ENCODE measurements at regions not wholly inside any gene's neighbourhood (a gene's known extent, or its start where the extent isn't known, plus 50 kb on each side); places are given as distances from the start of the nearest gene placed in this dataset.

DNA sequence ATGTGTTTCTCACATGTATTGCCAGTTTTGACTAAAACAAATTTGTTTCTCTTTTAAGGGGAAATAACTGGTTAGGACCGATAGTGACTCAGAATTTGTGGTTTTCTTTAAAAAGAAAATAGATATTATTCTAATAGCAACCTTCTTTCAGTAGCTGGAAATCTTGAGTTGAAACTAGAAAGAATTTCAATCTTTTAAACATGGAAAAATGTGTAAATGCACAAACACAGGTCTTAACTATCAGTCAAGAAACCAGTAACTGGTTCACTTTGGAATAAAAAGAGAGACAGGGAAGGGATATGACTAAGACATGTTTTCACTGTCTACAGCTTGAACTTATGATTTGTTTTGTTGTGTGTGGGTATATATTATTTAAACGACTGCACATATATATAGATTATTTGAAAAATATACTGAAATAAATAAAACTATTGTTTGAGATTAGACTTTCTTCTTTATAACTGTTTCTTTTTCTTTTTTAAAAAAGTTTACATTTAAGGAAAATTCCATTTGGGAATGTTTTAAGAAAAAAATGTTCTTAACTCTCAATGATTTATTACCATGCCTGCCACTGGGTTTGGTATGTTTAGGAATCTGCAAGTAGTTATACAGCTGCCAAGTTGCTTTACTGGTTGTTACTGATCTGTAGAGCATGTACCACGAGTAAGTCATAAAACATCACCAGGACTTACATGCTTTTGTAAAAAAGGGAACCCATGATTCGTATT lies 753.3 kb upstream of the MARCKS start:
- no peak overlapping the region for H3K27ac ChIP-seq

DNA sequence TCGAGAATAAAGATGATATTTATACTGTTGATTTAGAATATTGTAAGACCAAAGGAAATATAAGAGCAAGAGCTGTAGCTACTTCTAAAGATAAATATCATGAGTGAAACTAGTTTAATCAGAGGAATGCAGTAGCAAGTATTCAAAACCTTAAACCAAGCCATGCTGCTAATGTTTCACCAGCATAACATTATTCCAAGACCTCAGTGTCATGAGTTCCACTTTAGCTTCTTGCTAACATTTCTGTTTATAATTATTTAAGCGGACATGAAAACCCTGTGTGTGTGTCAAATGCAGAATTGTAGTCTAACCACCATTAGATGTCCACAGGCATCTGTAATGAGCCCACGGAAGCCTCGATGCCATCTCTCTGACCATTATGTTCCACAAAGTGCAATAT lies 752.6 kb upstream of the MARCKS start:
- TF ChIP-seq, protein P1, sequence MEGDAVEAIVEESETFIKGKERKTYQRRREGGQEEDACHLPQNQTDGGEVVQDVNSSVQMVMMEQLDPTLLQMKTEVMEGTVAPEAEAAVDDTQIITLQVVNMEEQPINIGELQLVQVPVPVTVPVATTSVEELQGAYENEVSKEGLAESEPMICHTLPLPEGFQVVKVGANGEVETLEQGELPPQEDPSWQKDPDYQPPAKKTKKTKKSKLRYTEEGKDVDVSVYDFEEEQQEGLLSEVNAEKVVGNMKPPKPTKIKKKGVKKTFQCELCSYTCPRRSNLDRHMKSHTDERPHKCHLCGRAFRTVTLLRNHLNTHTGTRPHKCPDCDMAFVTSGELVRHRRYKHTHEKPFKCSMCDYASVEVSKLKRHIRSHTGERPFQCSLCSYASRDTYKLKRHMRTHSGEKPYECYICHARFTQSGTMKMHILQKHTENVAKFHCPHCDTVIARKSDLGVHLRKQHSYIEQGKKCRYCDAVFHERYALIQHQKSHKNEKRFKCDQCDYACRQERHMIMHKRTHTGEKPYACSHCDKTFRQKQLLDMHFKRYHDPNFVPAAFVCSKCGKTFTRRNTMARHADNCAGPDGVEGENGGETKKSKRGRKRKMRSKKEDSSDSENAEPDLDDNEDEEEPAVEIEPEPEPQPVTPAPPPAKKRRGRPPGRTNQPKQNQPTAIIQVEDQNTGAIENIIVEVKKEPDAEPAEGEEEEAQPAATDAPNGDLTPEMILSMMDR (IDR thresholded peaks at IDR 0.05; ENCODE audit: low read depth, low read length), result no peak
- Histone ChIP-seq H3K9me3 (ENCODE audit: severe bottlenecking) (peaks cover 4% of the 10 kb centered on the region), H3K27ac (no peak overlapping the region), H3K4me3 (ENCODE audit: low read depth, low read length) (no peak overlapping the region), H3K27me3 (ENCODE audit: insufficient read depth, low read depth, severe bottlenecking) (no peaks in the 10 kb centered on the region), H3K36me3 (no peaks in the 10 kb centered on the region)
- no peak for DNase-seq

More for the DNA sequence above, 753.3 kb upstream of the MARCKS start:
- H3K27me3 ChIP-seq (ENCODE audit: insufficient read depth, low read depth, severe bottlenecking), result no peaks in the 10 kb centered on the region
- no peaks in the 10 kb centered on the region for H3K36me3 ChIP-seq
- H3K4me3 ChIP-seq (ENCODE audit: low read depth, low read length), result no peak overlapping the region
- DNase-seq, result no peak
- TF ChIP-seq, protein P1 (IDR thresholded peaks at IDR 0.05; ENCODE audit: low read depth, low read length), result no peak
- H3K9me3 ChIP-seq (ENCODE audit: severe bottlenecking), result no peaks in the 10 kb centered on the region

DNA sequence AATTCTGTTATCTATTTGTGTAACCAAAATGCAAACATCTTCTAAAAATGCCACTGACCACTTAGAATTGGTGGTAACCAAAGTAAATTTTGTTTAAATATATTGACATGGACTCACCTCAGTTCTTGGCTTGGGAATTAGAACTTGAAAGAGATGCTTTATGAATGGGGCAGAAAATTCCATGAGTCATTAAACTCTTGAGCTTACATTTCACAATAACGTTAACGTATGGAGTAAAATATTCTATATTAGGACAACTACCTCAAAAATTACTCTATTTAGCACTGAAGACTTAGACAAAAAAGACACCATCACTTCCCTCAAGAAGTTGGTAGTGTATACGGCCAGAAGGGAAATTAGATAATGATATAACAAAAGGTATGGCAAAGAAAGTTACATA lies 752.2 kb upstream of the MARCKS start:
- no peak for DNase-seq
- no peak overlapping the region for H3K4me3 ChIP-seq (ENCODE audit: low read depth, low read length)
- H3K9me3 ChIP-seq (ENCODE audit: severe bottlenecking), result peaks cover 4% of the 10 kb centered on the region
- H3K36me3 ChIP-seq, result no peaks in the 10 kb centered on the region
- H3K27me3 ChIP-seq (ENCODE audit: insufficient read depth, low read depth, severe bottlenecking), result no peaks in the 10 kb centered on the region
- H3K27ac ChIP-seq, result no peak overlapping the region
- TF ChIP-seq, protein P1 (IDR thresholded peaks at IDR 0.05; ENCODE audit: low read depth, low read length), result no peak

DNA sequence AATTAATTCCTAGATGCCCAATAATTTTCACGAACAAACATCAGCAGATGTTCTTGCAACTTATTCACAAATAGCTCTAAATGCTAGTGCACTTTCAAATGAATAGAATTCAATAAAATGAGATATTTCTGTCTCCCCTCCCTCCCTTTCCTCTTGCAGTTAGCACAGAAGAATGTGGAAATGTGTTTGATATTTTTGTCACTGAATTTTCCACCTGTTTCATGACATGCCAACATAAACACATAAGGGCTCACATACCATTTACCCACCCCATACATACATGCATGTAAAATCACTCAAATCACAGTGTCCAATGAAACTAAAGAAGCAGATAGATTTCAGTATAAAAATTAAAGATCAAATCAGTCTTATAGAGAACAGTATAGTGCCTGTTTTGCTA lies 746.9 kb upstream of the MARCKS start:
- Histone ChIP-seq H3K27me3 (ENCODE audit: insufficient read depth, low read depth, severe bottlenecking) (no peaks in the 10 kb centered on the region), H3K4me3 (ENCODE audit: low read depth, low read length) (no peak overlapping the region), H3K27ac (no peak overlapping the region), H3K36me3 (no peaks in the 10 kb centered on the region), H3K9me3 (ENCODE audit: severe bottlenecking) (peaks cover 4% of the 10 kb centered on the region)
- DNase-seq, result no peak
- TF ChIP-seq, protein P1 (IDR thresholded peaks at IDR 0.05; ENCODE audit: low read depth, low read length), result no peak

DNA sequence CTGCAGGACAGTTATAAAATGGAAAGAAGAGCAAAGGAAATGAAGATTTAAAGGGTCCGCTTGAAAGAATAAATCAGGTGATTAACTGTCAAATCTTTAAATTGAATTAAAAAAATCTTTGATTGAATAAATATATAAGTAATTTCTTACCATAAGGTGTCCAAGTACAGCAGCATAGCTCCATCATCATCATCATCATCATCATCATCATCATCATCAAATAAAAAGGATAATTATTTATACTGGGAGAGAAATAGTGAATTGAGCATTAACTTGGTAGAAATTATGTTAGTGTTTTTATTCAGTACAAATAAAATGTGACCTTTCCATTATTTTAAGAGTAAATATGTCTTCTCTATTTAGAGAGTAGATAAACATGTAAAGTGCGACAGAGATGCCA lies 745.6 kb upstream of the MARCKS start:
- Histone ChIP-seq H3K27me3 (ENCODE audit: insufficient read depth, low read depth, severe bottlenecking) (no peaks in the 10 kb centered on the region), H3K4me3 (ENCODE audit: low read depth, low read length) (no peak overlapping the region), H3K9me3 (ENCODE audit: severe bottlenecking) (peaks cover 4% of the 10 kb centered on the region), H3K27ac (no peak overlapping the region), H3K36me3 (no peaks in the 10 kb centered on the region)
- TF ChIP-seq, protein P1 (IDR thresholded peaks at IDR 0.05; ENCODE audit: low read depth, low read length), result no peak
- DNase-seq, result no peak

DNA sequence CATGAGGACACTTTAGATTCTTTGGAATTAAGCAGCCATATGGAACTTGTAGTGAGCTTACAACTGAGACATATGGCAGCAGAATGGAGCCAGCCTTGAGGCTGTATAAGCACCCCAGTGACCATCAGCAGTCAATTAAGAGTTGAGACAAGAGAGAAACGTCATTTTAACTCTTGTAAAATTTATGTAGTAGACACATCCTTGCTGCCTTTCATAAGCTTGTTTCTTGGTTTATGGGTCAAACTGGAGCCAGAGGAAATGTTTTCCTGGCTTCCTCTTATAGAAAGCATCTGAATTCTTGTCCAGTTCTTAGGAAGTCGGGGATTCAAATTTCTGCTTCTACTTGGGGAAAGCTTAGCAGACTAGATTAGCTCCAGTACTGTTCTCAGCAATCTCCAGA lies 745.1 kb upstream of the MARCKS start:
- H3K27me3 ChIP-seq (ENCODE audit: insufficient read depth, low read depth, severe bottlenecking), result no peaks in the 10 kb centered on the region
- peak; percentile 33 for DNase-seq
- no peak overlapping the region for H3K27ac ChIP-seq
- H3K36me3 ChIP-seq, result no peaks in the 10 kb centered on the region
- H3K4me3 ChIP-seq (ENCODE audit: low read depth, low read length), result no peak overlapping the region
- TF ChIP-seq, protein P1 (IDR thresholded peaks at IDR 0.05; ENCODE audit: low read depth, low read length), result no peak
- H3K9me3 ChIP-seq (ENCODE audit: severe bottlenecking), result peaks cover 4% of the 10 kb centered on the region

Measured in WERI-Rb-1 (cell line).